ENCODE measurements at regions not wholly inside any gene's neighbourhood (a gene's known extent, or its start where the extent isn't known, plus 50 kb on each side); places are given as distances from the start of the nearest gene placed in this dataset.

DNA sequence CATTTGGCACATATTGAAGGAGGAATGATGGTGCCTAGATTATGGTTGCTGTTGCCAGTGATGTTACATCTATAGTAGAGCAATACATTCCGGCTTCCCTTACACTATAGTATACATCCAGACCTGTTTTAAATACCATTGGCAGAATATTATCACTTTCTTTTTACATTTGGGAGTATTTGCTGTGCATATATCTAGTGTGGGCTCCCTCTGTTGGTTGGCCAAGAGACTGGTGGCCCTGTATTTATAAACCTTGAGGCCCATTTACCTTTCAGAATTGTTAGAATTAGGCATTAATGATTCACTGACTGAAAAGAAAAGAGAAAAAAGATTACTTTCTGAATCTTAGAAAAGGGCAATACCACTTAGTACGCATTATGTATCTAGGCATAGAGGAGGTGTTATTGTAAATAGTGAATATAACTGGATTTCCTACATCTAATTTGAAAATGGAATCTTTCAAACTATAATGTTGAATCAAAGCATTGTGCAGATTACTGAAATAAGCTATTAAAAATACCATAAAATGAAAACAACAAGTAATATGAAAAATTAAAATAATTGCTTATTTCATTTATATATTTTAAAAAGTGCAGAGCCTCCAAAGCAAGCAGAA is 628.8 kb upstream of the MAN1A1 start:
- TF ChIP-seq, protein P1, sequence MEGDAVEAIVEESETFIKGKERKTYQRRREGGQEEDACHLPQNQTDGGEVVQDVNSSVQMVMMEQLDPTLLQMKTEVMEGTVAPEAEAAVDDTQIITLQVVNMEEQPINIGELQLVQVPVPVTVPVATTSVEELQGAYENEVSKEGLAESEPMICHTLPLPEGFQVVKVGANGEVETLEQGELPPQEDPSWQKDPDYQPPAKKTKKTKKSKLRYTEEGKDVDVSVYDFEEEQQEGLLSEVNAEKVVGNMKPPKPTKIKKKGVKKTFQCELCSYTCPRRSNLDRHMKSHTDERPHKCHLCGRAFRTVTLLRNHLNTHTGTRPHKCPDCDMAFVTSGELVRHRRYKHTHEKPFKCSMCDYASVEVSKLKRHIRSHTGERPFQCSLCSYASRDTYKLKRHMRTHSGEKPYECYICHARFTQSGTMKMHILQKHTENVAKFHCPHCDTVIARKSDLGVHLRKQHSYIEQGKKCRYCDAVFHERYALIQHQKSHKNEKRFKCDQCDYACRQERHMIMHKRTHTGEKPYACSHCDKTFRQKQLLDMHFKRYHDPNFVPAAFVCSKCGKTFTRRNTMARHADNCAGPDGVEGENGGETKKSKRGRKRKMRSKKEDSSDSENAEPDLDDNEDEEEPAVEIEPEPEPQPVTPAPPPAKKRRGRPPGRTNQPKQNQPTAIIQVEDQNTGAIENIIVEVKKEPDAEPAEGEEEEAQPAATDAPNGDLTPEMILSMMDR (conservative IDR thresholded peaks at IDR 0.05; ENCODE audit: low read depth, low read length) = peak; percentile 48
- no peak for TF ChIP-seq EZH2 (IDR thresholded peaks at IDR 0.05; ENCODE audit: borderline replicate concordance, low read depth, low read length, poor library complexity, severe bottlenecking)
